ENCODE measurements at regions not wholly inside any gene's neighbourhood (a gene's known extent, or its start where the extent isn't known, plus 50 kb on each side); places are given as distances from the start of the nearest gene placed in this dataset.

- H3K9ac ChIP-seq (replicated peaks in 1 of 4; ENCODE audit: extremely low read depth in 1 of 4, low read depth in 3 of 4, low read length in 3 of 4) = no peak overlapping the region
- FAIRE-seq = no peak
- no peak overlapping the region for H2BK120ac ChIP-seq (replicated peaks; ENCODE audit: low read depth, low read length)
- no peak overlapping the region for H3K56ac ChIP-seq (replicated peaks; ENCODE audit: insufficient read length, low read depth, low read length)
- H3K4me1 ChIP-seq (replicated peaks in 1 of 4; ENCODE audit: control insufficient read depth in 3 of 4, insufficient read depth in 4 of 4, low read length in 3 of 4) = no peaks in the 10 kb centered on the region; a peak in 1 of 7 replicates
- no peaks in the 10 kb centered on the region for H3K9me3 ChIP-seq (ENCODE audit: insufficient read depth in 2 of 2, low read depth in 1 of 2, low read length in 1 of 2)
- H2AK5ac ChIP-seq (ENCODE audit: low read depth, low read length) = no peak overlapping the region
- H2BK5ac ChIP-seq (ENCODE audit: low read depth, low read length) = no peak overlapping the region
- H2BK20ac ChIP-seq (ENCODE audit: low read length) = no peak overlapping the region
- 92% methylated on average over 3 of the region's 3 CpGs; no CpG with 5 or more reads in 1 of the 2 experiments for WGBS, 2 experiments (ENCODE audit: extremely low coverage in 1 of 2, insufficient coverage in 1 of 2, insufficient read length in 1 of 2, insufficient replicate concordance in 2 of 2, low coverage in 1 of 2, low lambda C conversion rate in 2 of 2, missing lambda C conversion rate in 1 of 2)
- ChIA-PET POLR2A (ENCODE audit: partially characterized antibody) (no interaction called here), CTCF (ENCODE audit: partially characterized antibody) (interaction anchor here (0.7 to 2.2 kb wide), 4 partner anchors 19 to 69 kb away, joined by 3 to 6 read pairs (median 4); no protein-coding TSS in a partner anchor)
- no peak overlapping the region for H3K27ac ChIP-seq (ENCODE audit: low read depth, low read length)
- no peak overlapping the region for H2BK15ac ChIP-seq (ENCODE audit: low read length)
- no peaks in the 10 kb centered on the region for H3K36me3 ChIP-seq (ENCODE audit: control insufficient read depth in 2 of 4, insufficient read depth in 4 of 4, low read length in 3 of 4)
- DNase-seq (ENCODE audit: low read depth in 1 of 2, low spot score in 2 of 2) = no peak
- H3K79me1 ChIP-seq (ENCODE audit: low read depth, low read length) = no peaks in the 10 kb centered on the region
- no peak overlapping the region for H4K91ac ChIP-seq (replicated peaks; ENCODE audit: insufficient read length, low read length)
- H2AFZ ChIP-seq (ENCODE audit: low read length) = no peak overlapping the region
- H3K4ac ChIP-seq (replicated peaks; ENCODE audit: insufficient read length, low read depth, low read length) = no peak overlapping the region
- H3K79me2 ChIP-seq (ENCODE audit: control insufficient read depth in 1 of 2, insufficient read depth in 2 of 2, low read length in 2 of 2) = no peaks in the 10 kb centered on the region
- H3K14ac ChIP-seq (ENCODE audit: insufficient read length) = no peak overlapping the region
- H4K5ac ChIP-seq (ENCODE audit: insufficient read length, low read depth, low read length) = no peak overlapping the region
- no peak overlapping the region for H4K8ac ChIP-seq (ENCODE audit: extremely low read depth, insufficient read depth, low read length)
- H3K27me3 ChIP-seq (replicated peaks in 1 of 4; ENCODE audit: control insufficient read depth in 3 of 4, extremely low read depth in 1 of 4, insufficient read depth in 3 of 4, low read length in 3 of 4) = no peaks in the 10 kb centered on the region
- H4K20me1 ChIP-seq (replicated peaks in 1 of 2; ENCODE audit: control insufficient read depth in 1 of 2, insufficient read depth in 2 of 2, low read length in 2 of 2) = no peaks in the 10 kb centered on the region
- H3K4me3 ChIP-seq (ENCODE audit: extremely low read depth in 1 of 4, insufficient read depth in 2 of 4, low read depth in 3 of 4, low read length in 4 of 4) = no peak overlapping the region
- H3K23ac ChIP-seq (ENCODE audit: insufficient read length) = no peak overlapping the region
- H3K4me2 ChIP-seq (ENCODE audit: insufficient read depth in 1 of 2, low read depth in 2 of 2, low read length in 2 of 2) = no peak overlapping the region
- no peak overlapping the region for H3K18ac ChIP-seq (ENCODE audit: extremely low read depth, low read length)
- H2BK12ac ChIP-seq (ENCODE audit: low read depth, low read length) = no peak overlapping the region
- no peaks in the 10 kb centered on the region for H3K23me2 ChIP-seq (ENCODE audit: low read depth, low read length)
- TF ChIP-seq ASH2L (IDR thresholded peaks at IDR 0.05; ENCODE audit: low read length) (no peak), TEAD4 (IDR thresholded peaks at IDR 0.05; ENCODE audit: low read depth, low read length) (no peak), CHD1 (IDR thresholded peaks at IDR 0.05; ENCODE audit: low read depth, low read length) (no peak)
These were observed 138.2 kb downstream of the PHETA1 start for GRCh38 chr12:111230649-111231048.
